ENCODE measurements at regions not wholly inside any gene's neighbourhood (a gene's known extent, or its start where the extent isn't known, plus 50 kb on each side); places are given as distances from the start of the nearest gene placed in this dataset.

- DNase-seq (ENCODE audit: low spot score): no peak
- Histone ChIP-seq H3K27ac (no peak overlapping the region), H3K4me3 (no peak overlapping the region), H3K9me3 (no peaks in the 10 kb centered on the region), H3K27me3 (replicated peaks; ENCODE audit: insufficient read depth) (no peaks in the 10 kb centered on the region), H3K4me1 (replicated peaks) (no peaks in the 10 kb centered on the region), H3K36me3 (no peaks in the 10 kb centered on the region)
- TF ChIP-seq POLR2AphosphoS5 (IDR thresholded peaks at IDR 0.05): no peak
- no peak for TF ChIP-seq CTCF (IDR thresholded peaks at IDR 0.05)
- TF ChIP-seq POLR2A (IDR thresholded peaks at IDR 0.05): no peak
- 67% methylated on average over 6 of the region's 6 CpGs for WGBS
- intact Hi-C loops (cut with DNase I): no loop called here
Observed at GRCh38 chr5:159657771-159658170, 258.5 kb upstream of the ADRA1B start.

DNA sequence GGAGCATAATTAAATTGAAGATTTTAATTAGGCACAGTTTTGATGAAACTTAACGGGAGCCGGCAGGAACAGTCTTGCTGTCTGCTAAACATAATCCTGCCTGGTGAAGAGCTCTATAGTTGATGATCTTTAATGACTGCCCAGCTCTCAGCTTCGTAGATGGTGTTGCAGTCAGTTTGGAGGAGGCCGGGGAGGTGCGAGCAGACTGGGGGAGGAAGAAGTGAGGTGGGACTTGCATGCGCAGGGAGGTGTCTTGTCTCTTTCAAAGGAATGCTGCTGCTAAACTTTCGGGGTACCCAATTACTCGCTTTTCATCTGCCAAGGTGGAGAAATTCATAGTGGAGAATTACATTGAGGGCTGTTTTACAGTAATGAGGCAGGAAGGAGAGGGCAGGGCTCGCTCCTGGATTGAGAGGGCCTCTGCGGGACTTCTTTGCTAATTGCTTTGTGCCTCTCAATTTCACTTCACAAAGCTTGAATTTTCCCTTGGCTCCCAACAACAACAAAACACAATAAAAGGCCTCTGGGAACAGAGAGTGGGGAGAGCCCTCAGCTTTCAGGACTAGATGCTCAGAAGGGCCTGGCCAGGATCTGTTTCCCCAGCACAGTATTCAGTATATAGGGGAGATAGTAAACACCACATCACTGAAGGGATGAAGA, 257.9 kb upstream of the ADRA1B start:
- no peaks in the 10 kb centered on the region for H3K9me3 ChIP-seq
- no peak for TF ChIP-seq CTCF (IDR thresholded peaks at IDR 0.05)
- TF ChIP-seq POLR2AphosphoS5 (IDR thresholded peaks at IDR 0.05): no peak
- TF ChIP-seq POLR2A (IDR thresholded peaks at IDR 0.05): no peak
- intact Hi-C loops (cut with DNase I): no loop called here
- whole genome bisulfite sequencing: 77% methylated on average over 10 of the region's 10 CpGs
- H3K4me1 ChIP-seq (replicated peaks): no peaks in the 10 kb centered on the region
- no peaks in the 10 kb centered on the region for H3K36me3 ChIP-seq
- H3K27ac ChIP-seq: no peak overlapping the region
- H3K27me3 ChIP-seq (replicated peaks; ENCODE audit: insufficient read depth): no peaks in the 10 kb centered on the region
- H3K4me3 ChIP-seq: no peak overlapping the region
- no peak for DNase-seq (ENCODE audit: low spot score)

DNA sequence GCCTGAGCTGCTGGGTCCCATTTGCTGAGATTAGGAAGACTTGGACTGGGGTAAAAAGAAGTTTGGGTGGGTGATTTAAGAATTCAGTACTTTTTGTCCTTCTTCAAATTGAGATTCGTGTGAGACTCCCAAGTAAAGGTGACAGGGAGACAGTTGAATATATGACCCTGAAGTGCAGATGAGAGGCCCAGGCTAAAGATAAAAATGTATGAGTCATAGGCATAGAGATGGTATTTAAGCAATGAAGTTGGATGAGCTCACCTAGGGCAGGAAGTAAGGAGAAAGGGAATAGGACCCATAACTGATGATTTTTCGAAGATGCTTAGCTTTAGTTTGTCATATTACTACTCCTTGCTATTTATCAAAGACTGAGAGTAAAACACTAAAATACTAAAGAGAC, 255.9 kb upstream of the ADRA1B start:
- Histone ChIP-seq H3K36me3 (no peaks in the 10 kb centered on the region), H3K4me1 (replicated peaks) (no peaks in the 10 kb centered on the region), H3K27me3 (replicated peaks; ENCODE audit: insufficient read depth) (no peaks in the 10 kb centered on the region), H3K9me3 (no peaks in the 10 kb centered on the region), H3K4me3 (no peak overlapping the region), H3K27ac (no peak overlapping the region)
- WGBS: 79% methylated on average over 2 of the region's 2 CpGs
- intact Hi-C loops (cut with DNase I): no loop called here
- TF ChIP-seq CTCF (IDR thresholded peaks at IDR 0.05) (no peak), POLR2AphosphoS5 (IDR thresholded peaks at IDR 0.05) (no peak), POLR2A (IDR thresholded peaks at IDR 0.05) (no peak)
- no peak for DNase-seq (ENCODE audit: low spot score)

DNA sequence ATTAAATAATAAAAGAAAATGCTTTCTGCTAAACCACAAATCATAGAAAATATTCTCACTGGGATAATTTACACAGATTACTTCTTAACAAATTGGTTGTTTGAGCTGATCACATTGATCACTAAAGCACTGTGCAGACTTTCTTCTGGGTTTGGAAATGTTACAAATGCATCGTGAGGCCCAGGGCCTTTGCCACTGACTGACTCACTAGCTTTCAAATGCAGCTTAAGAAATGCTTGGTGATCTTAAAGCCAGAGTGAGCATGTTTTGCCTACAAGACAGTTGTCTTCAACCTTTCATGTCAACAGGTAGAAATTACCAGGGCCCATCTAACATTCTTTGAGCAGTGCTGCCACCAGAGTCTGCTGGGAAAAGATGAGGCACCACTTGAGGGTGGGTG, 252.3 kb upstream of the ADRA1B start:
- no peaks in the 10 kb centered on the region for H3K27me3 ChIP-seq (replicated peaks; ENCODE audit: insufficient read depth)

GRCh38 chr5:159667286-159667685, 249.0 kb upstream of the ADRA1B start:
- WGBS: 22% methylated on average over 2 of the region's 2 CpGs
- Histone ChIP-seq H3K9me3 (no peaks in the 10 kb centered on the region), H3K4me3 (no peak overlapping the region), H3K27me3 (replicated peaks; ENCODE audit: insufficient read depth) (no peaks in the 10 kb centered on the region), H3K4me1 (replicated peaks) (no peaks in the 10 kb centered on the region), H3K36me3 (no peaks in the 10 kb centered on the region), H3K27ac (no peak overlapping the region)
- intact Hi-C loops (cut with DNase I): no loop called here
- TF ChIP-seq POLR2AphosphoS5 (IDR thresholded peaks at IDR 0.05) (no peak), POLR2A (IDR thresholded peaks at IDR 0.05) (no peak), CTCF (IDR thresholded peaks at IDR 0.05) (no peak)
- no peak for DNase-seq (ENCODE audit: low spot score)

More for the DNA sequence above, 252.3 kb upstream of the ADRA1B start:
- H3K4me3 ChIP-seq: no peak overlapping the region
- H3K9me3 ChIP-seq: no peaks in the 10 kb centered on the region
- TF ChIP-seq POLR2A (IDR thresholded peaks at IDR 0.05): no peak
- no peak for DNase-seq (ENCODE audit: low spot score)
- no peaks in the 10 kb centered on the region for H3K4me1 ChIP-seq (replicated peaks)
- H3K27ac ChIP-seq: no peak overlapping the region
- WGBS: 81% methylated on average over 1 of the region's 1 CpG
- H3K36me3 ChIP-seq: no peaks in the 10 kb centered on the region
- intact Hi-C loops (cut with DNase I): no loop called here
